GM13976 (cell line): ENCODE measurements at regions not wholly inside any gene's neighbourhood (a gene's known extent, or its start where the extent isn't known, plus 50 kb on each side); places are given as distances from the start of the nearest gene placed in this dataset.

Experiments
- DNase-seq: peaks from one replicate; pipeline ENCODE4 v3.0.0; 2012; ENCODE audit warnings: low spot score
- CTCF ChIP-seq: IDR thresholded peaks from 2 replicates; pipeline ENCODE4 v1.5.1; 2012; ENCODE audit warnings: borderline replicate concordance, mild to moderate bottlenecking; ENCODE audit not compliant: insufficient read depth; ENCODE audit errors: extremely low read depth, missing control alignments, control extremely low read depth
- in situ Hi-C: fragments of 300-500 bp; cut with MboI; formaldehyde crosslinking; loops from one replicate; pipeline ENCODE4 v1.12.0; 2022; ENCODE audit warnings: low sequenced_read_pairs, mixed read lengths, inconsistent platforms; ENCODE audit not compliant: unreplicated experiment

- DNase-seq: no peak
- in situ Hi-C loops: no loop called here
- no peak for TF ChIP-seq CTCF
Measured at GRCh38 chr10:33986016-33986415, 651.5 kb upstream of the NRP1 start.

- in situ Hi-C loops: no loop called here
- DNase-seq: no peak
- TF ChIP-seq CTCF: no peak
Measured at GRCh38 chr10:33982995-33983394, 648.5 kb upstream of the NRP1 start.

GRCh38 chr10:33981301-33981700 lies 646.8 kb upstream of the NRP1 start:
- in situ Hi-C loops: no loop called here
- DNase-seq: no peak
- TF ChIP-seq CTCF: no peak

GRCh38 chr10:33979195-33979594 lies 644.7 kb upstream of the NRP1 start:
- DNase-seq: no peak
- no peak for TF ChIP-seq CTCF
- in situ Hi-C loops: no loop called here

- TF ChIP-seq CTCF: no peak
- DNase-seq: no peak
- in situ Hi-C loops: no loop called here
Measured at GRCh38 chr10:33975481-33975880, 641.0 kb upstream of the NRP1 start.

- in situ Hi-C loops: no loop called here
- DNase-seq: no peak
- TF ChIP-seq CTCF: no peak
Measured at GRCh38 chr10:33974976-33975478, 640.6 kb upstream of the NRP1 start.

GRCh38 chr10:33968983-33969382 lies 634.5 kb upstream of the NRP1 start:
- no peak for TF ChIP-seq CTCF
- in situ Hi-C loops: no loop called here
- DNase-seq: no peak
